Stimulated activated CD4-positive, alpha-beta T cell treated with anti-CD3 and anti-CD28 coated beads, TNF-alpha, amount 100 ng/mL, for 4 hours (primary cell): ENCODE measurements at regions not wholly inside any gene's neighbourhood (a gene's known extent, or its start where the extent isn't known, plus 50 kb on each side); places are given as distances from the start of the nearest gene placed in this dataset.

Experiments
- DNase-seq, 3 experiments: peaks; one replicate each; pipeline ENCODE4 v3.0.0-alpha.2; 2020; ENCODE audit warnings: low read depth in 3 of 3

- DNase-seq = no peak
Observed at GRCh38 chr2:120477198-120477597, 131.3 kb downstream of the INHBB start.

GRCh38 chr2:120477831-120478481, 132.0 kb downstream of the INHBB start:
- DNase-seq = no peak

- no peak for DNase-seq
Observed at GRCh38 chr2:120480346-120480902, 134.5 kb downstream of the INHBB start.

- no peak for DNase-seq
Observed at GRCh38 chr2:120480903-120481445, 135.0 kb downstream of the INHBB start.

GRCh38 chr2:120481446-120482194, 135.7 kb downstream of the INHBB start:
- DNase-seq = no peak

GRCh38 chr2:120482334-120482733, 136.4 kb downstream of the INHBB start:
- no peak for DNase-seq

- DNase-seq = no peak
Observed at GRCh38 chr2:120483355-120483754, 137.4 kb downstream of the INHBB start.

GRCh38 chr2:120485096-120485495, 139.2 kb downstream of the INHBB start:
- DNase-seq = no peak

- DNase-seq = no peak
Observed at GRCh38 chr2:120486441-120486840, 140.5 kb downstream of the INHBB start.

GRCh38 chr2:120486946-120487345, 141.0 kb downstream of the INHBB start:
- DNase-seq = no peak

GRCh38 chr2:120488531-120488930, 142.6 kb downstream of the INHBB start:
- DNase-seq = no peak

GRCh38 chr2:120489023-120489422, 143.1 kb downstream of the INHBB start:
- no peak for DNase-seq

- no peak for DNase-seq
Observed at GRCh38 chr2:120490091-120490798, 144.3 kb downstream of the INHBB start.

GRCh38 chr2:120491111-120491625, 145.2 kb downstream of the INHBB start:
- DNase-seq = no peak

GRCh38 chr2:120493231-120493630, 147.3 kb downstream of the INHBB start:
- no peak for DNase-seq

- no peak for DNase-seq
Observed at GRCh38 chr2:120494446-120494845, 148.5 kb downstream of the INHBB start.

- no peak for DNase-seq
Observed at GRCh38 chr2:120495586-120495985, 149.7 kb downstream of the INHBB start.

GRCh38 chr2:120496235-120496634, 150.3 kb downstream of the INHBB start:
- no peak for DNase-seq

GRCh38 chr2:120496759-120497158, 150.8 kb downstream of the INHBB start:
- DNase-seq = no peak

- no peak for DNase-seq
Observed at GRCh38 chr2:120497261-120497977, 151.5 kb downstream of the INHBB start.

- no peak for DNase-seq
Observed at GRCh38 chr2:120498121-120498520, 152.2 kb downstream of the INHBB start.
